GM12891 (cell line): ENCODE measurements at regions not wholly inside any gene's neighbourhood (a gene's known extent, or its start where the extent isn't known, plus 50 kb on each side); places are given as distances from the start of the nearest gene placed in this dataset.

Experiments used
- PAX5 ChIP-seq: IDR thresholded peaks from 2 replicates; pipeline ENCODE4 v1.6.1; 2011; ENCODE audit warnings: low read length, moderate library complexity, mild to moderate bottlenecking; ENCODE audit not compliant: insufficient read depth, severe bottlenecking
- POLR2A ChIP-seq: IDR thresholded peaks from 2 replicates; pipeline ENCODE4 v1.6.1; 2011; ENCODE audit warnings: low read depth, low read length, control low read depth
- POLR2AphosphoS5 ChIP-seq: IDR thresholded peaks from 2 replicates; pipeline ENCODE4 v1.6.1; 2011; ENCODE audit warnings: low read depth, low read length, control low read depth
- POU2F2 ChIP-seq: IDR thresholded peaks from 2 replicates; pipeline ENCODE4 v1.6.1; 2011; ENCODE audit warnings: low read depth, mild to moderate bottlenecking, control low read depth, low read length, moderate library complexity
- SPI1 ChIP-seq: IDR thresholded peaks from 2 replicates; pipeline ENCODE4 v1.6.1; 2011; ENCODE audit warnings: low read depth, low read length, control low read depth
- TAF1 ChIP-seq: IDR thresholded peaks from 2 replicates; pipeline ENCODE4 v1.6.1; 2011; ENCODE audit warnings: low read depth, low read length, control low read depth

- TF ChIP-seq POLR2A, result no peak
- no peak for TF ChIP-seq POLR2AphosphoS5
- no peak for TF ChIP-seq TAF1
- TF ChIP-seq POU2F2, result no peak
- no peak for TF ChIP-seq SPI1
- no peak for TF ChIP-seq PAX5
Observed at GRCh38 chr4:160143574-160143973, 1040.7 kb downstream of the RAPGEF2 start.
